Skeletal muscle tissue (tissue), 3 donors: ENCODE measurements at regions not wholly inside any gene's neighbourhood (a gene's known extent, or its start where the extent isn't known, plus 50 kb on each side); places are given as distances from the start of the nearest gene placed in this dataset.

Experiments
- H3K27ac ChIP-seq: one replicate; pipeline ENCODE4 v1.7.0; 2013; ENCODE audit warnings: mild to moderate bottlenecking, low read depth, low read length, inconsistent platforms
- H3K27me3 ChIP-seq, 3 donors: one replicate each; pipeline ENCODE4 v1.7.0; 2013; ENCODE audit warnings: low read length in 3 of 3; ENCODE audit not compliant: control insufficient read depth in 3 of 3, insufficient read depth in 3 of 3
- H3K36me3 ChIP-seq, 3 donors: one replicate each; pipeline ENCODE4 v1.7.0; 2013; ENCODE audit warnings: low read length in 3 of 3; ENCODE audit not compliant: control insufficient read depth in 3 of 3, insufficient read depth in 3 of 3
- H3K4me1 ChIP-seq, 3 donors: one replicate each; pipeline ENCODE4 v1.7.0; 2013; ENCODE audit warnings: low read length in 3 of 3, mild to moderate bottlenecking in 3 of 3; ENCODE audit not compliant: control insufficient read depth in 3 of 3, insufficient read depth in 3 of 3
- H3K4me3 ChIP-seq, 3 donors: one replicate each; pipeline ENCODE4 v1.7.0; 2013; ENCODE audit warnings: low read length in 3 of 3
- H3K9ac ChIP-seq, 3 donors: one replicate each; pipeline ENCODE4 v1.7.0; 2013; ENCODE audit warnings: low read length in 3 of 3, mild to moderate bottlenecking in 3 of 3, moderate library complexity in 2 of 3, low read depth in 1 of 3
- H3K9me3 ChIP-seq, 3 donors: one replicate each; pipeline ENCODE4 v1.7.0; 2013; ENCODE audit warnings: low read length in 3 of 3; ENCODE audit not compliant: control insufficient read depth in 3 of 3
- donor health status: Osteomylitis.

GRCh38 chr1:43047135-43047534 lies 88.5 kb upstream of the SLC2A1 start:
- Histone ChIP-seq H3K27ac (no peak overlapping the region), H3K36me3 (no peaks in the 10 kb centered on the region), H3K9me3 (no peaks in the 10 kb centered on the region), H3K27me3 (peaks cover 3 to 5% (median 3%) of the 10 kb centered on the region in 3 donors), H3K9ac (no peak overlapping the region), H3K4me1 (no peaks in the 10 kb centered on the region), H3K4me3 (no peak overlapping the region)

GRCh38 chr1:43044572-43045361 lies 86.1 kb upstream of the SLC2A1 start:
- H3K4me1 ChIP-seq: no peaks in the 10 kb centered on the region
- no peak overlapping the region for H3K4me3 ChIP-seq
- H3K27me3 ChIP-seq: peaks cover 0 to 5% (median 3%) of the 10 kb centered on the region in 3 donors
- H3K9ac ChIP-seq: no peak overlapping the region
- no peaks in the 10 kb centered on the region for H3K9me3 ChIP-seq
- no peaks in the 10 kb centered on the region for H3K36me3 ChIP-seq
- H3K27ac ChIP-seq: no peak overlapping the region

- peaks cover 0 to 5% (median 3%) of the 10 kb centered on the region in 3 donors for H3K27me3 ChIP-seq
- no peak overlapping the region for H3K27ac ChIP-seq
- no peak overlapping the region for H3K4me3 ChIP-seq
- no peaks in the 10 kb centered on the region for H3K36me3 ChIP-seq
- H3K9ac ChIP-seq: no peak overlapping the region
- no peaks in the 10 kb centered on the region for H3K4me1 ChIP-seq
- H3K9me3 ChIP-seq: no peaks in the 10 kb centered on the region
Observed at GRCh38 chr1:43043695-43044094, 85.0 kb upstream of the SLC2A1 start.

GRCh38 chr1:43042773-43043457 lies 84.2 kb upstream of the SLC2A1 start:
- H3K9me3 ChIP-seq: no peaks in the 10 kb centered on the region
- H3K27me3 ChIP-seq: peaks cover 0 to 5% (median 3%) of the 10 kb centered on the region in 3 donors
- no peak overlapping the region for H3K27ac ChIP-seq
- no peaks in the 10 kb centered on the region for H3K36me3 ChIP-seq
- H3K4me1 ChIP-seq: no peaks in the 10 kb centered on the region
- no peak overlapping the region for H3K4me3 ChIP-seq
- H3K9ac ChIP-seq: no peak overlapping the region

GRCh38 chr1:43042127-43042526 lies 83.5 kb upstream of the SLC2A1 start:
- H3K9me3 ChIP-seq: no peaks in the 10 kb centered on the region

GRCh38 chr1:43041591-43041990 lies 82.9 kb upstream of the SLC2A1 start:
- Histone ChIP-seq H3K4me3 (no peak overlapping the region), H3K27ac (no peak overlapping the region), H3K4me1 (no peaks in the 10 kb centered on the region), H3K27me3 (peaks cover 0 to 3% (median 2%) of the 10 kb centered on the region in 3 donors), H3K9ac (no peak overlapping the region), H3K36me3 (no peaks in the 10 kb centered on the region), H3K9me3 (no peaks in the 10 kb centered on the region)

More at GRCh38 chr1:43042127-43042526, 83.5 kb upstream of the SLC2A1 start:
- Histone ChIP-seq H3K9ac (no peak overlapping the region), H3K4me1 (no peaks in the 10 kb centered on the region), H3K4me3 (no peak overlapping the region), H3K27me3 (peaks cover 0 to 5% (median 3%) of the 10 kb centered on the region in 3 donors), H3K27ac (no peak overlapping the region), H3K36me3 (no peaks in the 10 kb centered on the region)

GRCh38 chr1:43039228-43040055 lies 80.8 kb upstream of the SLC2A1 start:
- no peak overlapping the region for H3K9ac ChIP-seq
- H3K4me3 ChIP-seq: no peak overlapping the region
- H3K9me3 ChIP-seq: no peaks in the 10 kb centered on the region
- peaks cover 0 to 3% (median 2%) of the 10 kb centered on the region in 3 donors for H3K27me3 ChIP-seq
- no peak overlapping the region for H3K27ac ChIP-seq
- H3K4me1 ChIP-seq: no peaks in the 10 kb centered on the region
- H3K36me3 ChIP-seq: no peaks in the 10 kb centered on the region

- no peaks in the 10 kb centered on the region for H3K4me1 ChIP-seq
- no peaks in the 10 kb centered on the region for H3K9me3 ChIP-seq
- no peak overlapping the region for H3K4me3 ChIP-seq
- peaks cover 0 to 2% (median under 1%) of the 10 kb centered on the region in 3 donors for H3K27me3 ChIP-seq
- no peaks in the 10 kb centered on the region for H3K36me3 ChIP-seq
- H3K9ac ChIP-seq: no peak overlapping the region
- H3K27ac ChIP-seq: no peak overlapping the region
Observed at GRCh38 chr1:43038232-43038935, 79.7 kb upstream of the SLC2A1 start.

GRCh38 chr1:43037466-43037865 lies 78.8 kb upstream of the SLC2A1 start:
- H3K4me1 ChIP-seq: no peaks in the 10 kb centered on the region
- no peak overlapping the region for H3K27ac ChIP-seq
- H3K9me3 ChIP-seq: no peaks in the 10 kb centered on the region
- no peak overlapping the region for H3K9ac ChIP-seq
- H3K27me3 ChIP-seq: peaks cover 0 to 2% (median 0%) of the 10 kb centered on the region in 3 donors
- H3K36me3 ChIP-seq: no peaks in the 10 kb centered on the region
- H3K4me3 ChIP-seq: no peak overlapping the region
